Body of pancreas (tissue), 4 donors: ENCODE measurements at regions not wholly inside any gene's neighbourhood (a gene's known extent, or its start where the extent isn't known, plus 50 kb on each side); places are given as distances from the start of the nearest gene placed in this dataset.

Experiments used
- CTCF ChIP-seq, 7 experiments: fragments of 450-650 bp in 4 of 7; fragments of 200-600 bp in 3 of 7; sonication (generic) in 3 of 7; IDR thresholded peaks; one replicate each; pipeline ENCODE4 v1.5.1; 2016 to 2019; ENCODE audit warnings: antibody characterized with exemption in 7 of 7
- POLR2A ChIP-seq, 3 donors: fragments of 450-650 bp; IDR thresholded peaks; one replicate each; pipeline ENCODE4 v1.6.1; 2016; ENCODE audit warnings: antibody characterized with exemption in 3 of 3, mild to moderate bottlenecking in 2 of 3

GRCh38 chr7:156554488-156554887, 86.1 kb upstream of the RNF32 start:
- TF ChIP-seq CTCF (IDR thresholded peaks at IDR 0.05) (no peak), POLR2A (IDR thresholded peaks at IDR 0.05) (no peak)
